A673 (cell line): ENCODE measurements at regions not wholly inside any gene's neighbourhood (a gene's known extent, or its start where the extent isn't known, plus 50 kb on each side); places are given as distances from the start of the nearest gene placed in this dataset.

Source experiments
- EZH2 ChIP-seq: fragments of 200-600 bp; sonication (generic); IDR thresholded peaks from 2 replicates; pipeline ENCODE4 v1.6.1; 2017; ENCODE audit warnings: borderline replicate concordance, low read depth, mild to moderate bottlenecking, mixed read lengths, antibody characterized with exemption, low read length; ENCODE audit not compliant: poor library complexity, severe bottlenecking
- TF ChIP-seq, protein P1 (sequence below): fragments of 300-800, 200-600 bp; sonication (generic); conservative IDR thresholded peaks from 2 replicates; pipeline ENCODE4 v1.5.1; 2017; ENCODE audit warnings: low read depth, mild to moderate bottlenecking, antibody characterized with exemption, low read length, moderate library complexity, mixed read lengths

DNA sequence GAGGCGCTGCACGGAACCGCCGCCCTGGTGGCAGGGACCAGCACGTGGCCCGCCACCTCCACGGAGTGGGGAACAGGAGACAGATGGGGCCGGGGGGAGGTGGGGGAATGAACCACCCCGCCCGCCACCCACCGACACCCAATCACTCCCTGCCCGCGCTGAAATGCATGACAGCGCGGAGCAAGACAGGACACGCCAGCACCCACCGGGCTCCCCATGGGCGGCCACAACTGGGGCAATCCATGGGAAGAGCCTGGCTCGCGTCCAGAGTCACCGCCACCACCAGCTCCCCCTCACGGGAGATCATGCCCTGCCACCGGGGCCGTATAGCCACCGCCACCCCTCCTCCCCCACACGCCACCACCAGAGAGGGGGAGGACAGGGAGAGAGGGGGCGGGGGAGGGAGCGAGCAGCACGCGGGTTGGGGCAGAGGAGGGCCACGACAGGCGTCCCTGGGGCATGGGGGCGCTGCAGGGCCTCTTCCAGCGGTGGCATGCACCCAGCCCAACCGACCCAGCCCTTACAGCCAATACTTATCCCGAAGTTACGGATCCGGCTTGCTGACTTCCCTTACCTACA, 744.3 kb upstream of the DEFB115 start:
- TF ChIP-seq, protein P1, sequence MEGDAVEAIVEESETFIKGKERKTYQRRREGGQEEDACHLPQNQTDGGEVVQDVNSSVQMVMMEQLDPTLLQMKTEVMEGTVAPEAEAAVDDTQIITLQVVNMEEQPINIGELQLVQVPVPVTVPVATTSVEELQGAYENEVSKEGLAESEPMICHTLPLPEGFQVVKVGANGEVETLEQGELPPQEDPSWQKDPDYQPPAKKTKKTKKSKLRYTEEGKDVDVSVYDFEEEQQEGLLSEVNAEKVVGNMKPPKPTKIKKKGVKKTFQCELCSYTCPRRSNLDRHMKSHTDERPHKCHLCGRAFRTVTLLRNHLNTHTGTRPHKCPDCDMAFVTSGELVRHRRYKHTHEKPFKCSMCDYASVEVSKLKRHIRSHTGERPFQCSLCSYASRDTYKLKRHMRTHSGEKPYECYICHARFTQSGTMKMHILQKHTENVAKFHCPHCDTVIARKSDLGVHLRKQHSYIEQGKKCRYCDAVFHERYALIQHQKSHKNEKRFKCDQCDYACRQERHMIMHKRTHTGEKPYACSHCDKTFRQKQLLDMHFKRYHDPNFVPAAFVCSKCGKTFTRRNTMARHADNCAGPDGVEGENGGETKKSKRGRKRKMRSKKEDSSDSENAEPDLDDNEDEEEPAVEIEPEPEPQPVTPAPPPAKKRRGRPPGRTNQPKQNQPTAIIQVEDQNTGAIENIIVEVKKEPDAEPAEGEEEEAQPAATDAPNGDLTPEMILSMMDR: no peak
- no peak for TF ChIP-seq EZH2
